Tibial nerve (tissue), 4 donors: ENCODE measurements at regions not wholly inside any gene's neighbourhood (a gene's known extent, or its start where the extent isn't known, plus 50 kb on each side); places are given as distances from the start of the nearest gene placed in this dataset.

ENCODE experiments used
- DNase-seq, 2 donors: peaks; one replicate each; pipeline ENCODE4 v3.0.0-alpha.2; 2019; ENCODE audit warnings: low spot score in 2 of 2
- H3K27ac ChIP-seq, 4 donors: fragments of 200-600 bp; sonication (generic) in 3 of 4; one replicate each; pipeline ENCODE4 v1.5.1; 2017 to 2019; ENCODE audit warnings: mild to moderate bottlenecking in 1 of 4
- H3K27me3 ChIP-seq, 2 donors: fragments of 200-600 bp; sonication (generic) in 1 of 2; one replicate each; pipeline versions ENCODE4 v1.5.1 to v1.6.0; 2017 to 2019
- H3K36me3 ChIP-seq, 3 donors: fragments of 200-600 bp; sonication (generic); one replicate each; pipeline ENCODE4 v1.5.1; 2018 to 2019
- H3K4me1 ChIP-seq, 4 donors: fragments of 200-600 bp; sonication (generic) in 3 of 4; one replicate each; pipeline ENCODE4 v1.5.1; 2017 to 2019
- H3K4me3 ChIP-seq, 4 donors: fragments of 200-600 bp; sonication (generic) in 3 of 4; one replicate each; pipeline ENCODE4 v1.5.1; 2017 to 2019; ENCODE audit warnings: mild to moderate bottlenecking in 1 of 4, moderate library complexity in 1 of 4
- H3K9me3 ChIP-seq, 4 donors: fragments of 200-600 bp; sonication (generic) in 3 of 4; one replicate each; pipeline ENCODE4 v1.5.1; 2017 to 2019
- CTCF ChIP-seq, 5 experiments: fragments of 200-600 bp in 3 of 5; fragments of 450-650 bp in 2 of 5; sonication (generic) in 3 of 5; IDR thresholded peaks; one replicate each; pipeline ENCODE4 v1.5.1; 2016 to 2019; ENCODE audit warnings: antibody characterized with exemption in 5 of 5, mild to moderate bottlenecking in 3 of 5, moderate library complexity in 2 of 5
- EP300 ChIP-seq, 2 donors: sonication (generic); formaldehyde crosslinking; IDR thresholded peaks; one replicate each; pipeline ENCODE4 v1.6.1; 2017; ENCODE audit warnings: antibody characterized with exemption in 2 of 2, mild to moderate bottlenecking in 1 of 2
- POLR2A ChIP-seq, 2 donors: fragments of 450-650 bp; IDR thresholded peaks; one replicate each; pipeline ENCODE4 v1.6.1; 2017; ENCODE audit warnings: antibody characterized with exemption in 2 of 2, mild to moderate bottlenecking in 2 of 2, moderate library complexity in 2 of 2
- WGBS, 2 donors: methylation state at CpG; one replicate each; pipeline ENCODE4 v1.1.5; 2018; 5-methylcytosine and 5-hydroxymethylcytosine counted together

- H3K27me3 ChIP-seq = no peaks in the 10 kb centered on the region
- H3K36me3 ChIP-seq = no peaks in the 10 kb centered on the region
- H3K27ac ChIP-seq = no peak overlapping the region
- H3K4me1 ChIP-seq = no peaks in the 10 kb centered on the region
- no peak overlapping the region for H3K4me3 ChIP-seq
- peaks cover 0 to 15% (median 0%) of the 10 kb centered on the region in 4 donors for H3K9me3 ChIP-seq
- TF ChIP-seq POLR2A (IDR thresholded peaks at IDR 0.05) = no peak
- TF ChIP-seq CTCF (IDR thresholded peaks at IDR 0.05) = no peak
- TF ChIP-seq EP300 (IDR thresholded peaks at IDR 0.05) = no peak
- no peak for DNase-seq
Observed at GRCh38 chr3:28019740-28020139, 221.7 kb upstream of the CMC1 start.

DNA sequence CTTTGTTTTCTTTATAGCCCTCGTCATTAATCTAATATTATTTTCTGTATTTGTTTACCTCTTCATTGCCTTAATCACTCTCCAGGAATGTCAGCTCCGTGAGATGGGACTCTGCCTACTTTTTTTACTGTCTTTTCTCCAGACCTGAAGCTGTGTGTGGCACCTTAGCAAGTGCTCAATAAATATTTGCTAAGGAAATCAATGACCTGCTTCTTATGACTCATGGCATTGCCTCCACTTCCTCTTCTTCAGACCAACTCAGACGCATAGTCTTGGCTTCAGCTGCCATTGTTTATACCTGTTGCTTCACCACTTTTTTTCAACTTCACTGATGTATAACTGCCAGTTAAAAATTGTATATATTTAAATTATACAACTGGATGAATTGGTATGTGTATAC, 218.5 kb upstream of the CMC1 start:
- peaks cover 0 to 26% (median 0%) of the 10 kb centered on the region in 4 donors for H3K9me3 ChIP-seq
- TF ChIP-seq CTCF (IDR thresholded peaks at IDR 0.05) (no peak), POLR2A (IDR thresholded peaks at IDR 0.05) (no peak), EP300 (IDR thresholded peaks at IDR 0.05) (no peak)
- 78 to 79% methylated on average over 3 of the region's 3 CpGs for WGBS, 2 donors

DNA sequence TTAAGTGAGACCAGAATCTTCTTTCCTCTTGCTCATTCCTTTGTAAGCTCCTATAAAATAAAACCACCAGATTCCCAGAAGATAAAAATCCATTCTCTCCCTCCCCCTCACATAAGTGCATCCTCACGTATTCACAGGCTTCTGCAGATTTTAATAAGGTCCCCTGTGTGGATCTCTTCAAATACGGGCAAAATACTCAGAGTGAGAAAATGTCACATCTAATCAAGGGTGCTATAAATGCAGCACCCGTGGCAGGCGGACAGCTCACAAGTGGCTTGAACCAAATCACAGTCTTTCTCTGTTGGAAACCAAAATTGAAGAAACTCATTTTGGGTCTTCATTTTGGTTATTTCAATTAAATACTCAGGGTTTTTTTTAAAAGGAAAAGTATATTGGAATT, 212.9 kb upstream of the CMC1 start:
- no peak for TF ChIP-seq CTCF (IDR thresholded peaks at IDR 0.05)
- no peak for TF ChIP-seq POLR2A (IDR thresholded peaks at IDR 0.05)
- TF ChIP-seq EP300 (IDR thresholded peaks at IDR 0.05) = no peak
- H3K4me1 ChIP-seq = no peaks in the 10 kb centered on the region
- no peak overlapping the region for H3K27ac ChIP-seq
- 43 to 51% methylated on average over 4 of the region's 4 CpGs for WGBS, 2 donors
- no peak for DNase-seq
- no peaks in the 10 kb centered on the region for H3K36me3 ChIP-seq
- H3K27me3 ChIP-seq = no peaks in the 10 kb centered on the region
- peaks cover 0 to 48% (median 0%) of the 10 kb centered on the region in 4 donors for H3K9me3 ChIP-seq
- H3K4me3 ChIP-seq = no peak overlapping the region

More for the DNA sequence above, 218.5 kb upstream of the CMC1 start:
- DNase-seq = no peak
- Histone ChIP-seq H3K27me3 (no peaks in the 10 kb centered on the region), H3K4me1 (no peaks in the 10 kb centered on the region), H3K27ac (no peak overlapping the region), H3K36me3 (no peaks in the 10 kb centered on the region), H3K4me3 (no peak overlapping the region)

DNA sequence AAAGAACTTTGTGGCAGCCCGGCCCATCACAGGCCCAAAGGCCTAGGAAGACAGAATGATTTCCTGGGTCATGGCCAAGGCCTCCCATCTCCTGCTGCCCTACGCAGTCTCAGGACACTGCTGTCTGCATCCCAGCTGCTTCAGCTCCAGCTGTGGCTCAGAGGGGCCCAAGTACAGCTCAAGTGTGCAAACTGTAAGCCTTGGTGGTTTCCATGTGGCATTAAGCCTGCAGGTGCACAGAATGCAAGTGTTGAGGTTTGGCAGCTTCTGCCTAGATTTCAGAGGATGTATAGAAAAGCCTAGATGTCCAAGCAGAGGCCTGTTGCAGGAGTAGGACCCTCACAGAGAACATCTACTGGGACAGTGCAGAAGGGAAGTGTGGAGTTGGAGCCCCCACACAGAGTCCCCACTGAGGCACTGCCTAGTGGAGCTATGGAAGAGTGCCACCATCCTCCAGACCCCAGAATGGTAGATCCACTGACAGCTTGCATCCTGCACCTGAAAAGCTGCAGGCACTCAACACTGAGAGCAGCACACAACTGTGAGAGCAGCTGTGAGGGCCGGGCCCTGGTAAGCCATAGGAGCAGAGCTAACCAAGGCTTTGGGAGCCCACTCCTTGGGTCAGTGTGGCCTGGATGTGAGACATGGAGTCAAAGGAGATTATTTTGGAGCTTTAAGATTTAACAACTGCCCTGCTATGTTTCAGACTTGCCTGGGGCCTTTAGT, 208.2 kb upstream of the CMC1 start:
- TF ChIP-seq CTCF (IDR thresholded peaks at IDR 0.05) (no peak), EP300 (IDR thresholded peaks at IDR 0.05) (no peak), POLR2A (IDR thresholded peaks at IDR 0.05) (no peak)
- DNase-seq = no peak
- Histone ChIP-seq H3K36me3 (no peaks in the 10 kb centered on the region), H3K4me3 (no peak overlapping the region), H3K27ac (no peak overlapping the region), H3K4me1 (no peaks in the 10 kb centered on the region), H3K9me3 (peaks cover 0 to 29% (median 0%) of the 10 kb centered on the region in 4 donors), H3K27me3 (no peaks in the 10 kb centered on the region)
- WGBS, 2 donors = 91 to 93% methylated on average over 3 of the region's 3 CpGs

DNA sequence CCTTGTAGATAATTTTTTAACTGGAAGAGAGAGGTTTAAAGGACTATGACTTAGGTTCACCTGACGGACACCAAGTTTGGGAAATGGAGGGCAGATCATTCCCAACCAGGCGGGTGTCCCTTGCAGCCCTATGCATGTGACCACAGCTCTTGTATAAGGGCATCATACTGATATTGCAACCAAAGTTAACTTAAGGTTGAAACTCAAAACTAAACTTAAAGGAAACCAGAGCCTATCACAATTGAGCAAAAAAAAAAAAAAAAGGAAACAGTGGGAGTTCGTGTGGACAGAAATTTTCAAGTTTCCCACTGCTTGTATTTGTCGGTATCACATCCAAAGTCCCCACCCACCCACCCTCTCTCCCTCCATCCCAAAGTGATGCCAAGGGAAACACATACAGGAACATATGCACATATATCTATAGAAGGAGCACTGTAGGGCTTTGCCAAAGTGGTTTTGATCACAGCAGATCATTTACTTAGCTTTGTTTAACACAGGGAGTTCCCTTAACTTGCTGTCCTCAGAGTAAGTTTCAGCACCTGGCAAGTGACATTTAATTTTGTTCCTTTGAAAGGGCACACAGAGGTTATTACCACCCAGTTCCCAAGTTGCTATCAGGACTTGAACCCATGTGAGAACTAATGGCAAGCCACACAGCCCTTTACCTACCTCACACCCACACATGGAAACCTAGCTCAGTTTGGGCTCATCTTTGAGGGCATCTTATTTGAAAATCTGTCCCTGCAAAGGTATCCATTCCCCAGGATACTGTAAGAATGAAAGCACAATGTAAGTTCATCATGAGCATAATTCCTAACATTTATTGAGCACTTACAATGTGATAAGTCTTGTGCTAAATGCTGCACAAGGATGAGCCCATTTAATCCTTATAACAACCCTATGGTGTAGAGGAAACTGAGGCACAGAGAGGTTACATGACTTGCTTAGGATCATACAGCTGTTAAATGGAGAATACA, 204.5 kb upstream of the CMC1 start:
- Histone ChIP-seq H3K27me3 (no peaks in the 10 kb centered on the region), H3K4me3 (no peak overlapping the region), H3K36me3 (no peaks in the 10 kb centered on the region), H3K4me1 (no peaks in the 10 kb centered on the region), H3K27ac (no peak overlapping the region), H3K9me3 (peaks cover 0 to 21% (median 0%) of the 10 kb centered on the region in 4 donors)
- no peak for DNase-seq
- TF ChIP-seq EP300 (IDR thresholded peaks at IDR 0.05) = no peak
- 70 to 72% methylated on average over 4 of the region's 4 CpGs for WGBS, 2 donors
